GM23248 (cell line): ENCODE measurements at regions not wholly inside any gene's neighbourhood (a gene's known extent, or its start where the extent isn't known, plus 50 kb on each side); places are given as distances from the start of the nearest gene placed in this dataset.

ENCODE experiments used
- EZH2 ChIP-seq: fragments of 200-600 bp; sonication (generic); IDR thresholded peaks from 2 replicates; pipeline ENCODE4 v1.6.1; 2018; ENCODE audit warnings: antibody characterized with exemption, mild to moderate bottlenecking; ENCODE audit not compliant: insufficient read depth, poor library complexity, severe bottlenecking
- EZH2phosphoT487 ChIP-seq: fragments of 200-600 bp; sonication (generic); IDR thresholded peaks from 2 replicates; pipeline ENCODE4 v1.6.1; 2018; ENCODE audit warnings: antibody characterized with exemption, moderate library complexity, mild to moderate bottlenecking, low read depth; ENCODE audit not compliant: insufficient read depth

DNA sequence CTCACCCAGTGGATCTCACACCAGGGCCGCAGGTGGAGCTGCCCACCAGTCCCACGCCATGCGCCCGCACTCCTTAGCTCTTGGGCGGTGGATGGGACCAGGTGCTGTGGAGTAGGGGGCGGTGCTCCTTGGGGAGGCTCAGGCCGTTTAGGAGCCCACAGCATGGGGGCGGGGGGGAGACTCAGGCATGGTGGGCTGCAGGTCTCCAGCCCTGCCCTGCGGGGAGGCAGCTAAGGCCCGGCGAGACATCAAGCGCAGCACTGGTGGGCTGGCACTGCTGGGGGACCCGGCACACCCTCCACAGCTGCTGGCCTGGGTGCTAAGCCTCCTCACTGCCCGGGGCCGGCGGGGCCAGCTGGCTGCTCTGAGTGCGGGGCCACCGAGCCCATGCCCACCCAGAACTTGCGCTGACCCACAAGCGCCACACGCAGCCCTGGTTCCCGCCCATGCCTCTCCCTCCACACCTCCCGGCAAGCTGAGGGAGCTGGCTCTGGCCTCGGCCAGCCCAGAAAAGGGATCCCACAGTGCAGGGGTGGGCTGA lies 312.9 kb upstream of the GIMD1 start:
- no peak for TF ChIP-seq EZH2phosphoT487
- TF ChIP-seq EZH2: no peak
